ENCODE measurements at regions not wholly inside any gene's neighbourhood (a gene's known extent, or its start where the extent isn't known, plus 50 kb on each side); places are given as distances from the start of the nearest gene placed in this dataset.

DNA sequence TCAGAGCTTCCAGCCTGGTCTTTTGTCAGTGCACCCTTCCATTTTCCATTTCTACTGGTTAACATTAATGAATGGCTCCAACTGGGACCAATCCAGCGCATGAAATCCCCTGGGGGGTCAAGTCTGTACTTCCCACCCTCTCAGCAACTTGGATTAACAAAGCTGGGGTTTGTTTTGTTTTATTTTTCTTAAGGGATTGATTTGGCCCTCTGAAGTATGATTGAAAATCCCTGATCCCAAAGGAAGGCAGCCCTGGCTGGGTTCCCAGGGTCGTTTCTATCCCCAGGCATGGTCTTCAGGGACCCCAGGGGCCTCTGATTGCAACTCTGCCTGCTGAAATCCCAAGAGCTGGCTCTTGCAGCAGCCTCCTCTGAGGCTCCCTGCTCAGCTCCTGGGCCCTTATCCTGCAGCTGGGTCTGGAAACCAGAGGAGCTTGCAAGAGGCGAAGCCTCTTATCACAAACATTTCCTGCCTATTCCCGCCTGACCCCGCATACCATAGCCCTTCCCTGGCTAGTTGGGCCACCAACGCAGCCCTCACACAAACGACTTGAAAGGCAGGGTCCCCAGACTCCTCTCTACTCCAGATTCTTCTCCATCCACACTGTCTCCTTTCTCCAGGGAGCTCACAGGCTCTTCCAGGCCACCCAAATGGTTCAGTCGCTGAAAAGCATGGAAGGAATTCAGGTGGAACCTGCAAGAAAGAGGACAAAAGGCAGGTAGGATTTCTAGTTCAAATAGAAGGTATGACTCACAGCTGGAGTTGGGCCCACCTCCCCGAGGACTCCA, 109.7 kb upstream of the PKDCC start:
- no peak for TF ChIP-seq POLR2A (IDR thresholded peaks at IDR 0.05)
- TF ChIP-seq, protein P1, sequence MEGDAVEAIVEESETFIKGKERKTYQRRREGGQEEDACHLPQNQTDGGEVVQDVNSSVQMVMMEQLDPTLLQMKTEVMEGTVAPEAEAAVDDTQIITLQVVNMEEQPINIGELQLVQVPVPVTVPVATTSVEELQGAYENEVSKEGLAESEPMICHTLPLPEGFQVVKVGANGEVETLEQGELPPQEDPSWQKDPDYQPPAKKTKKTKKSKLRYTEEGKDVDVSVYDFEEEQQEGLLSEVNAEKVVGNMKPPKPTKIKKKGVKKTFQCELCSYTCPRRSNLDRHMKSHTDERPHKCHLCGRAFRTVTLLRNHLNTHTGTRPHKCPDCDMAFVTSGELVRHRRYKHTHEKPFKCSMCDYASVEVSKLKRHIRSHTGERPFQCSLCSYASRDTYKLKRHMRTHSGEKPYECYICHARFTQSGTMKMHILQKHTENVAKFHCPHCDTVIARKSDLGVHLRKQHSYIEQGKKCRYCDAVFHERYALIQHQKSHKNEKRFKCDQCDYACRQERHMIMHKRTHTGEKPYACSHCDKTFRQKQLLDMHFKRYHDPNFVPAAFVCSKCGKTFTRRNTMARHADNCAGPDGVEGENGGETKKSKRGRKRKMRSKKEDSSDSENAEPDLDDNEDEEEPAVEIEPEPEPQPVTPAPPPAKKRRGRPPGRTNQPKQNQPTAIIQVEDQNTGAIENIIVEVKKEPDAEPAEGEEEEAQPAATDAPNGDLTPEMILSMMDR (IDR thresholded peaks at IDR 0.05), result no peak
- H3K4me3 ChIP-seq (ENCODE audit: low read depth, poor library complexity, severe bottlenecking), result no peak overlapping the region
- peak in 1 of 2 donors; percentile 67 for DNase-seq (ENCODE audit: low spot score in 2 of 2)
- intact Hi-C loops (cut with DNase I; ENCODE audit: low total_unique reads), result no loop called here
- 50 to 52% methylated on average over 9 of the region's 9 CpGs for WGBS, 2 donors

DNA sequence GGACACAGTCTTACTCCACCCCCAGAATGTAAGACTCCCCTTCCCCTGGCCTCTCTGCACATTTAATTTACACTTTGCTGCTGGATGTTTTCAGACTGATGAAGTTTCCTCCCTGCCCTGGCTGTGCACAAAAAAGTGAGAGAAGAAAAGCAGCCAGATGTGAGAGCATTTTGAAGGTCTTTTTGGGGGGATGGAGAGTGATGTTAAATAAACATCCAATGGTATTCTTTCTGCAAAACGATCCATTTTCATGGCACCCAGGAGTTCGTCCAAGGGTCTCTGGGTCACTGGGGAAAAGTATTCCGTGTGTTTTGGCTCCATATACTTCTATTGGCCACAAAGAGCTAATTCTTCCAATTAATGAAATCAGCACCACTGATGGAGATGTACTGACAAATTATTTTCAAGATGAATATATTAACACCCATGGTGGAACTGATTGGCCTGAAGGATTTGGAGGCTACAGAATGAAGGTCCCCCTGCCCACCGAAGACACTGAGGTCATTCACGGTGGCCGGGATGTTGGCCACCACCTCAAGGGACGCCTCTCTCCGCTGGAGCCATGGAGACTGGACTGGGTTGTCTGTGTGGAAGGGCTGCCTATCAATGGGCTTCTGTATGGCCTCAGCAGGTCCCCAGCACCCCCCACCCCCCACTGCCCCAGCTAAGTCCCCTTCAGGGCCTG, 107.6 kb upstream of the PKDCC start:
- DNase-seq (ENCODE audit: low spot score in 2 of 2), result no peak
- TF ChIP-seq, protein P1 (IDR thresholded peaks at IDR 0.05), result no peak
- TF ChIP-seq POLR2A (IDR thresholded peaks at IDR 0.05), result no peak
- intact Hi-C loops (cut with DNase I; ENCODE audit: low total_unique reads), result no loop called here
- H3K4me3 ChIP-seq (ENCODE audit: low read depth, poor library complexity, severe bottlenecking), result no peak overlapping the region
- WGBS, 2 donors, result 76 to 77% methylated on average over 8 of the region's 8 CpGs

DNA sequence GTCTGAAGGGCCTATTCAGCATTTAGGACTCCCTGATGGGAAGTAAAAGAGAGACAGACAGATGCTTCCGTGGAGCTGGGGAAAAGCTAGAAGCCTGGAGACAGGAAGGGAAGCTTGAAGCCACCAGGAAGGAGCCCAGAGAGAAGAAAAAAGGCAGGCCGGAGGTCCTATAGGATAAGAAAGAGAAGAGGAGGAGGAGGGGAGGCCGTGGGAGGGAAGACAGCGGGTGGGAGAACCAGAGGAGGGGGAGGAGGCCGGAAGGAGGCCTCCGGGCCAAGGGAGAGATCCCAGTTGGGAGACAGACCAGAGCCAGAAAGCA, 107.1 kb upstream of the PKDCC start:
- intact Hi-C loops (cut with DNase I; ENCODE audit: low total_unique reads), result no loop called here
- TF ChIP-seq, protein P1 (IDR thresholded peaks at IDR 0.05), result no peak
- no peak for TF ChIP-seq POLR2A (IDR thresholded peaks at IDR 0.05)
- peak in 1 of 2 donors; percentile 77 for DNase-seq (ENCODE audit: low spot score in 2 of 2)
- WGBS, 2 donors, result 52 to 62% methylated on average over 6 of the region's 6 CpGs
- H3K4me3 ChIP-seq (ENCODE audit: low read depth, poor library complexity, severe bottlenecking), result no peak overlapping the region

DNA sequence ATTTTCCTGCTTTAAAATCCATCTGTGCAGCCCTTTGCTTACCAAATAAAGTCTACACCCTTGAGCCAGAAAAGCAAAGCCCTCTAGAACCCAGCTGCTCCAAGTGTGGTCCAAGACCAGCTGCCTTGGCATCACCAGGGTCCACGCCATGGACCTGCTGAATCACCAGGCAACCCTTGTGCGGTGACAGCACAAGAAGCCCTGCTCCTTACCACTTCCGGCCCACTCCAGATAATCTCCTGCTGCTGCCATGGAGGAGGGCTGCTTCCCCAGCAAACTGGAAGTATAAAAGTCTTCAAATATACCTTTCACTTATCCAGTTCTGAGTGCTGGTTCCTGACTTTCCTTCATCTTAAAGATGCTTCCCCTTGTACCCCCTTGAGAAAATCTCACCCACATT, 106.0 kb upstream of the PKDCC start:
- 83 to 89% methylated on average over 3 of the region's 3 CpGs for WGBS, 2 donors
- no peak for DNase-seq (ENCODE audit: low spot score in 2 of 2)
- no peak for TF ChIP-seq POLR2A (IDR thresholded peaks at IDR 0.05)
- TF ChIP-seq, protein P1 (IDR thresholded peaks at IDR 0.05), result no peak
- intact Hi-C loops (cut with DNase I; ENCODE audit: low total_unique reads), result no loop called here
- no peak overlapping the region for H3K4me3 ChIP-seq (ENCODE audit: low read depth, poor library complexity, severe bottlenecking)

- DNase-seq (ENCODE audit: low spot score in 2 of 2), result no peak
- intact Hi-C loops (cut with DNase I; ENCODE audit: low total_unique reads), result no loop called here
- TF ChIP-seq POLR2A (IDR thresholded peaks at IDR 0.05), result no peak
- TF ChIP-seq, protein P1 (IDR thresholded peaks at IDR 0.05), result no peak
- no peak overlapping the region for H3K4me3 ChIP-seq (ENCODE audit: low read depth, poor library complexity, severe bottlenecking)
These were observed 105.5 kb upstream of the PKDCC start for GRCh38 chr2:41942278-41942677.
